SIG-M5 treated with dmso at 0.1 percent for 504 hours (cell line): ENCODE measurements at regions not wholly inside any gene's neighbourhood (a gene's known extent, or its start where the extent isn't known, plus 50 kb on each side); places are given as distances from the start of the nearest gene placed in this dataset.

Experiments
- DNase-seq: peaks from one replicate; lab custom pipeline; 2025; ENCODE audit not compliant: unreplicated experiment; lab: John Stamatoyannopoulos, UW

GRCh38 chr2:6557737-6558136, 308.0 kb downstream of the CMPK2 start:
- DNase-seq, result no peak

- no peak for DNase-seq
These were observed 302.9 kb downstream of the CMPK2 start for GRCh38 chr2:6562771-6563170.

GRCh38 chr2:6564326-6564725, 301.4 kb downstream of the CMPK2 start:
- no peak for DNase-seq

GRCh38 chr2:6574121-6574520, 291.6 kb downstream of the CMPK2 start:
- DNase-seq, result no peak

- DNase-seq, result no peak
These were observed 289.4 kb downstream of the CMPK2 start for GRCh38 chr2:6576302-6576701.

GRCh38 chr2:6577960-6578359, 287.7 kb downstream of the CMPK2 start:
- DNase-seq, result no peak

GRCh38 chr2:6578416-6578815, 287.3 kb downstream of the CMPK2 start:
- DNase-seq, result no peak

GRCh38 chr2:6579281-6579680, 286.4 kb downstream of the CMPK2 start:
- DNase-seq, result no peak

- DNase-seq, result no peak
These were observed 284.7 kb downstream of the CMPK2 start for GRCh38 chr2:6580982-6581381.

GRCh38 chr2:6589150-6589549, 276.6 kb downstream of the CMPK2 start:
- no peak for DNase-seq

GRCh38 chr2:6590442-6590841, 275.3 kb downstream of the CMPK2 start:
- DNase-seq, result no peak

- DNase-seq, result no peak
These were observed 263.2 kb downstream of the CMPK2 start for GRCh38 chr2:6602471-6602870.

GRCh38 chr2:6605836-6606505, 259.7 kb downstream of the CMPK2 start:
- DNase-seq, result no peak

- no peak for DNase-seq
These were observed 247.9 kb downstream of the CMPK2 start for GRCh38 chr2:6617794-6618193.

GRCh38 chr2:6618201-6618600, 247.5 kb downstream of the CMPK2 start:
- DNase-seq, result no peak

GRCh38 chr2:6623746-6624145, 242.0 kb downstream of the CMPK2 start:
- no peak for DNase-seq

GRCh38 chr2:6626401-6627012, 239.2 kb downstream of the CMPK2 start:
- no peak for DNase-seq

- no peak for DNase-seq
These were observed 238.4 kb downstream of the CMPK2 start for GRCh38 chr2:6627316-6627715.

- DNase-seq, result no peak
These were observed 235.5 kb downstream of the CMPK2 start for GRCh38 chr2:6630209-6630608.

- no peak for DNase-seq
These were observed 230.4 kb downstream of the CMPK2 start for GRCh38 chr2:6635296-6635695.

- DNase-seq, result no peak
These were observed 228.4 kb downstream of the CMPK2 start for GRCh38 chr2:6637330-6637729.

- no peak for DNase-seq
These were observed 225.6 kb downstream of the CMPK2 start for GRCh38 chr2:6639929-6640620.
